ENCODE measurements at regions not wholly inside any gene's neighbourhood (a gene's known extent, or its start where the extent isn't known, plus 50 kb on each side); places are given as distances from the start of the nearest gene placed in this dataset.
A peak's percentile ranks its signal among the peaks of the same experiment; 100 is the strongest.

GRCh38 chr5:173557123-173557903 lies 59.1 kb downstream of the BOD1 start:
- DNase-seq (ENCODE audit: low spot score): no peak

DNA sequence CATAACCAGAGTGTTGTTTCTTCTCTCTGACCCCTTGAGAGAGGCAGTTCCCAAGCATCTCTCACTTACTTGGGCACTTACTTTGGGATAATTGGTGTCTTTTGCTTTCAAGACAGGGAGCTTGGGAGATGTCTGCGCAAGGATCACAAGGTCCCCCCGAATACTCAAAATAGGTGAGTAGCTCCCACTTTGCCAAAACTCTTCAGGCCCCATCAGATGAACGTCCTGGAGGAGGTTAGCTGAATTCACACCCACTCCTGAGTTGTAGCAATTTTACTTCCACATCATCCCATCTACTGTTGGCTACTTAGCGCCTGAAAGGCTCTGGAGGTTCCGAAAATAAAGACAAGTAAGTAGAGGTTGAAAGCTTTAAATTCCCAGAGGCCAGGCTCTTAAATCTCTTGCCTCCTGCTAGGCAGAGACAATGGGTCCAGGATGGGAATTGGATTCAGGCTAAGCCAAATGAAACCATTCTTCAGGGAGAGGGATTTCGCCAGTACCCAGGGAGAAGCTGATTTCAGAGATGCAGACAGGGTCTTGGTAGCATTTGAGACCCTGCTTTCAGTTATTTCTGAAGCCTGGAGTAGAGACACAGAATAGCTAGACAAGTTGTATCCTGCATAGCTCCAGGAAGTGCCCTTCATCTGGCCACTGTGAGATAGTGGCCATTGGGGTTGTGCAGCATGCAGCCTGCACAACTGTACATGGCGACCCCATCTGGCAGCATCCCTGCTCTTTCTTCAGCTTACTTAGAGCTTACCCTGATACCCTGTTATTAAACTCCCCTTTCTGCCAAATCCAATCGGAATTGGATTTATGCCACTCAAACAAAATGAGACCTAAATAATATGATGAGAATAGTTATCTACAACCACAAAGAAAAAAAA lies 60.1 kb downstream of the BOD1 start:
- DNase-seq (ENCODE audit: low spot score): no peak

GRCh38 chr5:173554989-173555705 lies 61.3 kb downstream of the BOD1 start:
- DNase-seq (ENCODE audit: low spot score): peak; percentile 32

DNA sequence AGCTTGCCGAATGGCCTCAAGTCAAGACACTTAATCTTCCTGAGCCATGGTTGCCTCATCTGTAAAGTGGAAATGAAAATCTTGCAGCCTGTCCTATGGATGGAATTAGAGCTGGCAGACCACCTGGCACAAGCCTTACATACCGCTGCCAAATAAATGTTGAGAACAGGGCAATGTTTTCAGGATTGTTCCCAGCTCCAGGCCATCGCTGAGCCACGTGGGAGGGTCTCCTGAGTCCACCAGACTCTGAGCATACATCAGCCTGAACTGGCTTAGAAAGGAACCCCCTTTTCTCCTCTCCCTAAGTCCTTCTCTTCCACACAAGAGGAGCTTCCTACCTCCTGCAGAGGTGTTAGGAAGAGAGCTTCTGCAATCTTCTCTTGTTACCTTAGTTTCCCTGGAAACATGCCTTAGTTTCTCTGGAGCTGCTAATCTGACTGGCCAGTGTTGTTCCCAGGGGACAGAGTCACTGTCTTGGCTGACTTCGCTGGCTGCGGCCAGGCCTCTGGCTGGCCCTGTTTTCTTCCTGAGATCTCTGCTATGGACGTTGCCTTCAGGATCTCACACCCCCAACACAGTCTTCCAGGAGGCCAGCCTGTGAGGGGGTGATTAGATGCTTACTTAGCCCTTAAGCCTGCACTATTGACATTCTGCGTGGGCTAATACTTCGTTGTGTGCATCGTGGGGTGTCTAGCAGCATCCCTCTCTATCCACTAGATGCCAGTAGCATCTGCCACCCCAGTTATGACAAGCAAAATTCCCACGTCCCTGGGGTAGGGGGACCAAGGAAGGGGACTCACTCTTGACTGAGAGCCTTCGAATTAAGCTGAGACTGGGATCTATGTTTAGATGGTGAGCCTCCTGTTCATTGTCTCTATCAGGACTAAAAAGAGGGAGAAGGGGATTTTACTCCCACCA lies 62.2 kb downstream of the BOD1 start:
- DNase-seq (ENCODE audit: low spot score): no peak

GRCh38 chr5:173550641-173551040 lies 65.8 kb downstream of the BOD1 start:
- no peak for DNase-seq (ENCODE audit: low spot score)

- no peak for DNase-seq (ENCODE audit: low spot score)
Measured at GRCh38 chr5:173549644-173550043, 66.8 kb downstream of the BOD1 start.

DNA sequence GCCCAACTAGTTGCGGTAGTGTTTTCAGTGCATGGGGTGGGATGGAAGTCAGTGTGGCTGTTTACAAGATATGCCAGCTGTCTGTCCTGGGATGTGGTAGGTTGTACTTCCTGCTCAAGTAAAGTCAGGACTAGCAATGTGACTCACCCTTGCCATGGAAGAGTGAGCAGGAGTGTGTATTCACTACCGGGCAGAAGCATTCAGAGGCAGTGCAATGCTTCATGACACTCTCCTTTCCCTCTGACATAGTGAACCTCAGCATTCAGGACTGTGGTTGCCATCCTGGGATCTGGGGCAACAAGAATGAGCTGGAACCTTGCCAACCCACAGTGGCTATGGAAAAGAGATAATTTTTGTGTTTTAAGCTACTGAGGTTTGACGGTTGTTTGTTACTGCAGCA lies 68.9 kb downstream of the BOD1 start:
- no peak for DNase-seq (ENCODE audit: low spot score)

GRCh38 chr5:173542964-173543363 lies 73.5 kb downstream of the BOD1 start:
- DNase-seq (ENCODE audit: low spot score): no peak

GRCh38 chr5:173542159-173542558 lies 74.3 kb downstream of the BOD1 start:
- DNase-seq (ENCODE audit: low spot score): no peak

GRCh38 chr5:173538654-173539053 lies 77.8 kb downstream of the BOD1 start:
- DNase-seq (ENCODE audit: low spot score): no peak

DNA sequence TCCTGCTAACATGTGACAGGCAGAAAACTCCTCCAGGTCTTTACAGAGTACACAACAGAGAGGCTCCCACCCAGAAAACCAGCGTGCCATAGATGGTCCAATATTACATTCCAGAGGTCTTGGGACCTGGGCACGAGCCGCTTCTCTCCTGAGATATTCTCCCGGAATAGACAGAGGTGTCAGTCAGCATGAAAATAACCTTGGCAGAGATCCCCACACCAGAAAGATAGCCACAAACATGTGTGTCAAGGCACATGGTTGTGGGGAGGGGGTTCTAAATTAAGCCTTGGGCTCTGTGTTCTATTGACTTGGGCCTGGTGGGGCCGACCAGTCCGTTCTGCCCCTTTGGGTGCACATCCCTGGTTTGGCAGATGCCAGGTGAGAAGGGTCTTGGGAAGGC lies 78.4 kb downstream of the BOD1 start:
- no peak for DNase-seq (ENCODE audit: low spot score)

- DNase-seq (ENCODE audit: low spot score): no peak
Measured at GRCh38 chr5:173537228-173537627, 79.2 kb downstream of the BOD1 start.

- DNase-seq (ENCODE audit: low spot score): no peak
Measured at GRCh38 chr5:173535976-173536639, 80.3 kb downstream of the BOD1 start.

GRCh38 chr5:173535166-173535975 lies 81.1 kb downstream of the BOD1 start:
- DNase-seq (ENCODE audit: low spot score): no peak

DNA sequence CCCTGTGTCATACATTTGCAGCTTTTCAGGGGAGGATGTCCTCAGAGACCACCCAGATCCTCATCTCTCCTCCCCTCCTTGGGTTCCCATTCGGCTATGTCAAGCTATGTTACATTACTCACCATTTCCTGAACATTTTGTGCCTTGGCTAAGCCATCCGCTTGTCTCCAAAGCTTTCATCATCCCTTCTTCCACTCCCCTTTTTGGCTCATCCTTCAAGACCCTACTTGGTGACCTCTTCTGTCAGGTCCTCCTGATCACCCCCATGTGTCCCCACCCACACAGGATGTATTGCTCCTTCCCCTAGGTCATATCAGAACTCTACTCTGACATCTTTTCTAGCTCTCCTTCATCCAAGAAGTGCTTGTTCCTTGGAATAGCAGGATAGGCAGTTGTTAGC lies 81.8 kb downstream of the BOD1 start:
- no peak for DNase-seq (ENCODE audit: low spot score)

DNA sequence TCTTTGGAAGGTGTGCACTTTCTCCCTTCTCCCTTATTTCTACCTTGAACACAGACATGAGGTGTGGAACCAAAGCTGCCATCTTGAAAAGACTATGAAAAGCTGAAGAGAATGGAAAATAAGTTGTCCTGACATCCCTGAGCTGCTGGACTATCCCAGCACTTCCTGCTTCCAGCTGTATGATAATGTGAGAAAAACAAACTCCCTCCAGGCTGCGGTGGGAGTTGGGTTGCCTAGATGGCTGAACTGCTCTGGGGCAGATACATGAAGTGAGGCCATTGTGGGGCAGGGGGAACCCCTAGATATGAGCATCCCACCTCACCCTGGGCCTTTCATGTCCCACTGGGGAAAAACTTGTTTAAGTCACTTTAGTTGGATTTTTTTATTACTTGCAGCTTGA lies 82.4 kb downstream of the BOD1 start:
- no peak for DNase-seq (ENCODE audit: low spot score)

DNA sequence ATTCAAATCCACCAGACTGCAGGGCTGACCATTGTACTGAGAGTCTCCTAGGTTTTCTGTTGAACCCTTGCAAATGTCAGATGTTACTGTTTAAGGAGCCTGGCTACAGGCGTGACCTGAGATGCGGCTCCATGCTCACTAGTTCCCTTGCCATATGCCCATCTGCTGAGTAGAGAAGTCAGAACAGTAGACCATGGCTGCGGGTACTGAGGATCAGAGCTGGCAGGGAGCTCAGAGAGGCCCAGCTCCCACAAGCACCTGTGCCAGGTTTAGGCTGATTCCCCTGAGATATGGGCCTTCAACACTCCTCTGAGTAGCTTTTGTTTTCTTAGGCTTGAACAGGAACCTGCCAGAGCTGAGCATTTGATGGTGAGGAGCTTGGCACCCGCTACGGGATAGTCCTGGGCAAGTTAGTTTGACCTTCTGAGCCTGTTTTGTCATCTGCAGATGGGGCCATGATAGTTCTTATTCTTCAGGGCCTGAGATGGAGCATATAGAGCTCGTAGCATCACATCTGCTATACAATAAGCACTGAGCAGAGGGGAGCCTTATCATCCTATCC lies 83.7 kb downstream of the BOD1 start:
- DNase-seq (ENCODE audit: low spot score): no peak

DNA sequence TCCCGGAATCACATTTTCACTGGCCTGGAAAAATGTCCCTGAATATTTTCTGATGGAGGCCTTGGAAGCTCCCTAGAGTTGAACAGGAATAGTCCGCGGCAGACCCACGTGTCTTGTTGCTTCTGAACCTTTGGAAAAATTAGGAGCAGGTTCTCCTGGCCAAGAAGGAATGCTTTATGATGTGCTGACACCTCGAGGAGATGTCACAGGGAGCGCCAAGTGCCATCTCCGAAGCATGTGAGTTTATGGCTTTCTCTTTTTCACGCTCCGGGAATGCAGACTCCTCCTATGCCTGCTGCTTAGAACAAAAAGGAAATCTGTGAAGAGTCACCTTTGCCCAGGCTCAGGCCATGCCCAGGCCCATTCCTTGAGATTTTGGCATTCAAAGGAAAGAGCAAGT lies 84.6 kb downstream of the BOD1 start:
- DNase-seq (ENCODE audit: low spot score): no peak

DNA sequence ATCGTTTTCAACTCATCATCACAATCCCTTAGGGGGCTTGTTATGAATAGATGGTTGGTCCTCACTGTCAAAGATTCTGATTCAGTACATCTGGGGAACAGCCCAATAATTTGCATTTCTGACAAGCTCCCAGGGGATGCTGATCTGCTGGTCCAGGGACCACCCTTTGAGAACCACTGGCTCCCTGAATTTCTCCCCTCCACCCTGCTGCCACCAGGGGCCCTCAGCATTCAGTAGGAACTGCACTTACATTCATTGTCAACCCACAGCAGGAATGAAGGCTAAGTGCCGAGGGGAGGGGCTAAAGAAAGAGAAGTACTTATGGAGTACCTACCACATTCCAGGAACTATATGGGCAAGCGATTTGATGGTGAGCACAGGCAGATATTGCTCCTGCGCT lies 85.9 kb downstream of the BOD1 start:
- no peak for DNase-seq (ENCODE audit: low spot score)

DNA sequence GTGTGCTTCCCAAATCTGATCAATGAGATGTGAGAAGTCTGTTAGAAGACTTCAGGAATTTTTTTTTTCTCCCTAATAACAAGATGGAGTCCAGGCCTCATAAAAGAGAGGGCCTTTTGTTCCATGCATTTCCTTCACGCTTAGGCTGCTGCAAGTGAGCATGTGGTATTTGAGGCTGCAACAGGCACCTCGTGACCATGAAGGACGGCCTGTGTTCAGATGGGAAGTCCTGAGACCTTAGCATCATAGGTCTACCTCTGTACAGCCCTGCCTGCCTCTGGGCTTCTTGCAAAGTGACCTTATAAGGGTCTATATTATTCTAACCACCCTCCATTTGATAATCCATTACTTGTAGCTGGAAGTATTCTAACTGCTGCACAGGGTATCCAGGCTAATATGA lies 86.6 kb downstream of the BOD1 start:
- DNase-seq (ENCODE audit: low spot score): no peak

All from D341Med (cell line).